Astrocyte (in vitro differentiated cells and primary cell): ENCODE measurements at regions not wholly inside any gene's neighbourhood (a gene's known extent, or its start where the extent isn't known, plus 50 kb on each side); places are given as distances from the start of the nearest gene placed in this dataset.

Experiments used
- DNase-seq: peaks from one replicate; pipeline ENCODE4 v3.0.0-alpha.2; 2010; ENCODE audit warnings: low read depth
- FAIRE-seq: peaks from 2 replicates; lab custom pipeline; 2011; peaks lifted over from hg19 to GRCh38; lab: Jason Lieb, UNC
- H2AFZ ChIP-seq: 2 replicates; pipeline ENCODE4 v1.6.0; 2012; ENCODE audit warnings: low read depth, low read length, inconsistent platforms
- H3K27ac ChIP-seq: 2 replicates; pipeline ENCODE4 v1.5.1; 2011; ENCODE audit warnings: low read depth, low read length, inconsistent platforms
- H3K27me3 ChIP-seq: 2 replicates; pipeline ENCODE4 v1.6.0; 2011; ENCODE audit warnings: low read length, inconsistent platforms; ENCODE audit not compliant: insufficient read depth
- H3K36me3 ChIP-seq: 2 replicates; pipeline ENCODE4 v1.5.1; 2011; ENCODE audit warnings: low read length, inconsistent platforms; ENCODE audit not compliant: insufficient read depth
- H3K4me1 ChIP-seq: 2 replicates; pipeline ENCODE4 v1.5.1; 2011; ENCODE audit warnings: low read length, inconsistent platforms; ENCODE audit not compliant: insufficient read depth
- H3K4me2 ChIP-seq: 2 replicates; pipeline ENCODE4 v1.6.0; 2012; ENCODE audit warnings: low read length, inconsistent platforms
- H3K4me3 ChIP-seq: 2 replicates; pipeline ENCODE4 v1.5.1; 2011; ENCODE audit warnings: low read depth, mild to moderate bottlenecking, low read length, inconsistent platforms; ENCODE audit not compliant: insufficient read depth
- H3K79me2 ChIP-seq: 2 replicates; pipeline ENCODE4 v1.6.0; 2012; ENCODE audit warnings: mild to moderate bottlenecking, low read length, inconsistent platforms; ENCODE audit not compliant: insufficient read depth
- H3K9ac ChIP-seq: 2 replicates; pipeline ENCODE4 v1.6.0; 2012; ENCODE audit warnings: mild to moderate bottlenecking, low read length, inconsistent platforms
- H3K9me3 ChIP-seq: 2 replicates; pipeline ENCODE4 v1.5.1; 2012; ENCODE audit warnings: low read depth, mild to moderate bottlenecking, low read length, inconsistent platforms; ENCODE audit not compliant: insufficient read depth
- H4K20me1 ChIP-seq: 2 replicates; pipeline ENCODE4 v1.6.0; 2012; ENCODE audit warnings: low read length, inconsistent platforms; ENCODE audit not compliant: insufficient read depth
- H3K27ac Mint-ChIP-seq: one replicate; pipeline ENCODE4 v1.8.0; 2021; ENCODE audit warnings: mild to moderate bottlenecking, mixed read lengths; ENCODE audit not compliant: unreplicated experiment
- H3K27me3 Mint-ChIP-seq: one replicate; pipeline ENCODE4 v1.8.0; 2021; ENCODE audit warnings: low read depth, mixed read lengths; ENCODE audit not compliant: unreplicated experiment
- H3K36me3 Mint-ChIP-seq: one replicate; pipeline ENCODE4 v1.8.0; 2021; ENCODE audit warnings: low read depth, mixed read lengths; ENCODE audit not compliant: unreplicated experiment
- H3K4me1 Mint-ChIP-seq: one replicate; pipeline ENCODE4 v1.8.0; 2021; ENCODE audit warnings: low read depth, mixed read lengths; ENCODE audit not compliant: unreplicated experiment
- H3K4me3 Mint-ChIP-seq: one replicate; pipeline ENCODE4 v1.8.0; 2021; ENCODE audit warnings: mild to moderate bottlenecking, moderate library complexity, mixed read lengths; ENCODE audit not compliant: unreplicated experiment
- H3K9me3 Mint-ChIP-seq: one replicate; pipeline ENCODE4 v1.8.0; 2021; ENCODE audit warnings: mild to moderate bottlenecking, mixed read lengths; ENCODE audit not compliant: unreplicated experiment
- EZH2 ChIP-seq: IDR thresholded peaks from 2 replicates; pipeline ENCODE4 v1.6.1; 2012; ENCODE audit warnings: mild to moderate bottlenecking, low read length, inconsistent platforms; ENCODE audit not compliant: insufficient read depth
- TF ChIP-seq, protein P1 (sequence below): IDR thresholded peaks from 2 replicates; pipeline ENCODE4 v1.5.1; 2011; ENCODE audit warnings: low read depth, mild to moderate bottlenecking, inconsistent platforms, low read length, moderate library complexity; ENCODE audit not compliant: insufficient read depth

DNA sequence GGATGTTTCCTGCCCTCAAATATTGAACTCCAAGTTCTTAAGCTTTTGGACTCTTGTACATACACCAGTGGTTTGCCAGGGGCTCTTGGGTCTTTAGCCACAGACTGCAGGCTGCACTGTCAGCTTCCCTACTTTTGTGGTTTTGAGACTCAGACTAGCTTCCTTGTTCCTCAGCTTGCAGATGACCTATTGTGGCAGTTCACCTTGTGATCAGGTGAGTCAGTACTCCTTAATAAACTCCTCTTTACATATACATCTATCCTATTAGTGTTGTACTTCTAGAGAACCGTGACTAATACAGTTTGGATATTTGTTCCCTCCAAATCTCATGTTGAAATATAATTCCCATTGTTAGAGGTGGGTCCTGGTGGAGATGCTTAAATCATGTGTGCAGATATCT lies 681.9 kb upstream of the ARRDC3 start:
- TF ChIP-seq EZH2: no peak
- DNase-seq: no peak

DNA sequence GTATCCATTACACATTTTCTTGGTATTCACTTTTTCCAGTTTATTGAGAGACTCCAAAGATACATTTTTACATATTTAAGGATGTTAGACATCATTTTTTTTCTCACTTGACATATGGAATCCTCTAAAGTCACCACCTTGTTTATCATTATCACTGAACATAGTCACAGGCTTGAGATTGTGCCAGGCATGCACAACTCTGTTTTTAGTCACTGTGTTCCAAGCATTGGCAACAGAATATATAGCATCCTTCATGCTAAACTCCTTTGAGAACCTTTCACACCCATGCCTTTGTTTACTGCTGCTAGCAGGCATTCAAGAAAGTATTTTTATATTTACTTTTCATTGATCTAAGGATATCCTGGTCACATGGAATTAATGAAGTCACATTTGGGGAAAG lies 668.6 kb upstream of the ARRDC3 start:
- no peak overlapping the region for H3K4me2 ChIP-seq
- no peak overlapping the region for H3K27ac ChIP-seq
- no peaks in the 10 kb centered on the region for H3K27me3 Mint-ChIP-seq
- H3K27ac Mint-ChIP-seq: no peak overlapping the region
- TF ChIP-seq, protein P1, sequence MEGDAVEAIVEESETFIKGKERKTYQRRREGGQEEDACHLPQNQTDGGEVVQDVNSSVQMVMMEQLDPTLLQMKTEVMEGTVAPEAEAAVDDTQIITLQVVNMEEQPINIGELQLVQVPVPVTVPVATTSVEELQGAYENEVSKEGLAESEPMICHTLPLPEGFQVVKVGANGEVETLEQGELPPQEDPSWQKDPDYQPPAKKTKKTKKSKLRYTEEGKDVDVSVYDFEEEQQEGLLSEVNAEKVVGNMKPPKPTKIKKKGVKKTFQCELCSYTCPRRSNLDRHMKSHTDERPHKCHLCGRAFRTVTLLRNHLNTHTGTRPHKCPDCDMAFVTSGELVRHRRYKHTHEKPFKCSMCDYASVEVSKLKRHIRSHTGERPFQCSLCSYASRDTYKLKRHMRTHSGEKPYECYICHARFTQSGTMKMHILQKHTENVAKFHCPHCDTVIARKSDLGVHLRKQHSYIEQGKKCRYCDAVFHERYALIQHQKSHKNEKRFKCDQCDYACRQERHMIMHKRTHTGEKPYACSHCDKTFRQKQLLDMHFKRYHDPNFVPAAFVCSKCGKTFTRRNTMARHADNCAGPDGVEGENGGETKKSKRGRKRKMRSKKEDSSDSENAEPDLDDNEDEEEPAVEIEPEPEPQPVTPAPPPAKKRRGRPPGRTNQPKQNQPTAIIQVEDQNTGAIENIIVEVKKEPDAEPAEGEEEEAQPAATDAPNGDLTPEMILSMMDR: no peak
- TF ChIP-seq EZH2: no peak
- no peak for FAIRE-seq
- no peak overlapping the region for H2AFZ ChIP-seq
- no peaks in the 10 kb centered on the region for H3K9me3 Mint-ChIP-seq
- H3K79me2 ChIP-seq: no peaks in the 10 kb centered on the region
- H3K9ac ChIP-seq: no peak overlapping the region
- DNase-seq: no peak
- H3K4me3 Mint-ChIP-seq: no peak overlapping the region
- H3K27me3 ChIP-seq: no peaks in the 10 kb centered on the region
- no peaks in the 10 kb centered on the region for H4K20me1 ChIP-seq
- no peaks in the 10 kb centered on the region for H3K36me3 ChIP-seq
- no peak overlapping the region for H3K4me3 ChIP-seq
- no peaks in the 10 kb centered on the region for H3K36me3 Mint-ChIP-seq
- no peaks in the 10 kb centered on the region for H3K4me1 Mint-ChIP-seq
- no peaks in the 10 kb centered on the region for H3K4me1 ChIP-seq
- H3K9me3 ChIP-seq: no peaks in the 10 kb centered on the region

More for the DNA sequence above, 681.9 kb upstream of the ARRDC3 start:
- H3K4me2 ChIP-seq: no peak overlapping the region
- no peak overlapping the region for H3K9ac ChIP-seq
- FAIRE-seq: no peak
- no peaks in the 10 kb centered on the region for H3K36me3 ChIP-seq
- no peak overlapping the region for H3K4me3 ChIP-seq
- Mint-ChIP-seq H3K4me3 (no peak overlapping the region), H3K36me3 (no peaks in the 10 kb centered on the region), H3K27ac (no peak overlapping the region), H3K9me3 (peaks cover 9% of the 10 kb centered on the region), H3K4me1 (no peaks in the 10 kb centered on the region), H3K27me3 (no peaks in the 10 kb centered on the region)
- H4K20me1 ChIP-seq: no peaks in the 10 kb centered on the region
- H3K79me2 ChIP-seq: no peaks in the 10 kb centered on the region
- no peaks in the 10 kb centered on the region for H3K4me1 ChIP-seq
- no peak overlapping the region for H2AFZ ChIP-seq
- H3K27me3 ChIP-seq: no peaks in the 10 kb centered on the region
- no peak overlapping the region for H3K27ac ChIP-seq
- no peaks in the 10 kb centered on the region for H3K9me3 ChIP-seq

DNA sequence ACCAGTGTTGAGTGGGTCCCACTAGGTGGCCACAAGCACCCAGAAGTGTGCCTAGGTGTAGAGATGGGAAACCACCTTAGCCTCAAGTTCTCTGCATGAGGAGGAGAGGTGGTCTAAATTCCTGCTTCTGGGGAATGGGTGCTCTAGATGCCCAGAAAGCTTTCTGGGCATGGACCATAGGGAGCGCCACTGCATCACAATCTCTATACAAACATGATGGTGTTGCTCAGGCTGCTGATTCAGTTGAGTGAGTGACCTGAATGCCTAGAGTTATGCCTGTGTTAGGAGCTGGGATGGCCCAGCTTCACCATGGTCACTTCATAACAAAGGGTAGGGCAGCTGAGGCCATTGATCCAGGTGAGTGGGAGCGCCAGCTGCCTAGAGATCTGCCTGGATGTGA lies 667.9 kb upstream of the ARRDC3 start:
- Histone ChIP-seq H2AFZ (no peak overlapping the region), H3K27me3 (no peaks in the 10 kb centered on the region), H3K9ac (no peak overlapping the region), H3K4me2 (no peak overlapping the region), H3K36me3 (no peaks in the 10 kb centered on the region), H3K4me3 (no peak overlapping the region), H3K9me3 (no peaks in the 10 kb centered on the region), H4K20me1 (no peaks in the 10 kb centered on the region), H3K27ac (no peak overlapping the region), H3K79me2 (no peaks in the 10 kb centered on the region), H3K4me1 (no peaks in the 10 kb centered on the region)
- Mint-ChIP-seq H3K4me1 (no peaks in the 10 kb centered on the region), H3K27me3 (no peaks in the 10 kb centered on the region), H3K27ac (no peak overlapping the region), H3K9me3 (no peaks in the 10 kb centered on the region), H3K36me3 (no peaks in the 10 kb centered on the region), H3K4me3 (no peak overlapping the region)
- TF ChIP-seq EZH2: no peak
- TF ChIP-seq, protein P1: no peak
- DNase-seq: no peak
- no peak for FAIRE-seq
